Hematopoietic multipotent progenitor cell treated with erythropoietin and hydrocortisone succinate and interleukin-3 and kit ligand, for 4 days (in vitro differentiated cells): ENCODE measurements at regions not wholly inside any gene's neighbourhood (a gene's known extent, or its start where the extent isn't known, plus 50 kb on each side); places are given as distances from the start of the nearest gene placed in this dataset.
A peak's percentile ranks its signal among the peaks of the same experiment; 100 is the strongest.

ENCODE experiments used
- DNase-seq: peaks from one replicate; pipeline ENCODE4 v3.0.0-alpha.2; 2015

DNA sequence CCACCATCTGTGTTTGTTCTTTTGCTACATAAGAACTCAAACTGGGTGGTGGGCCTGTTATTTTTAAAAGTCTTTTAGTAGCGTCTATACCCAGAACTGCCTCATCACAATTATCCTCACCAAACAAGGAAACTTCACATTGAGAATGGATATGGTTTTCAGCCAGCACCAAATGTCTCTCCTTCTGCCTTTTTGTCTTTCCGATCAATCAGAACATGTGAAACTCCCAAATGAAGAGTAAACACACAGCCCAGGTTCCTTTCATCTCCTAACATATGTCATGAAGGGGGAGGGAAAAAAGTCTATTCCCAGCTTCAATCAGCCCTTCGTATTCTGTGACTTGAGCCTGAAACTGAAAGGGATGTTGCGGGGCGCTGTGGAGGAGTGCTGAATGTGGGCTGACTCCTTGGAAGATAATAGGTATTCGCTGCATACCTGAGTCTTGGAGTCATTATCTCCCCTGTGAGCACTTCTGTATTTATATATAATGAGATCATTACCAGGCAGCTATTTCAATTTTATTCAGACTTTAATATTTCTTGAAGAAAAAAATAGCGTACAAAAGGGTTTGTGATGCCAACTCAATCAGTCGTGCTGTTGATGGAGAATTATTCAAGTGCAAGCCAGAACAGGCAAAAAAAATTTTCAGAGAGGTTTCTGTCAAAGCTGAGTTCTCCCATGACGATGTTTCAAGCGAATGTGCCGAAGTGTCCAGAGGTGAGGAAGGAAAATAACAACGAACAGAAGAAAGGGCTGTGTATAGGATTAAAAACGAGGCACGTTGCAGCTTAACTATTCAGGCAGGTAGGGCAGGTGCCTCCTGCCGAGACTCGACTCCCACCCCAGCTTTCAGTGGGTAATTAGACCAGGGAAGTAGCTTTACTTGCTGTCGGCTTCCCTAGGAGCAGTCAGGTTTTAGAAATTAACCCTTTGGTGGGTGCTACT lies 163.9 kb upstream of the NOCT start:
- no peak for DNase-seq

DNA sequence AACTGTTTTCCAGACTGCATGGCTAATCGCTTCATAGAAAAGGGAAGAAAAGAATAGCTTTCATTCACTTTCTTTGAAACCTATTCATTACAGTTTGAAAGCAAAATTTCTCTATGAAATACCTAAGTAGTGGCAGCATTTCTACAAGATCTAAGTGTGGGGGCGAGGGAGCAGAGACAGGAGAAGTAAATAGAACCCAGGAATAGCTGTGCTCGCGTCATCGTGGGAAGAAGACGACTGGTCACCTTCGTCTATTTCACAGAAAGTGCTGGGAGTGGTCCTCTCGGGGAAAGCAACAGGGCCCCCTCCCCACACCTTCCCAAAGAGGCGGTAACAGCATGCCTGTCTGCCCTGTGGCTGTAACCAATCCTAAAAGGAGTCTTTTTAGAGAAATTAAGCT lies 169.9 kb upstream of the NOCT start:
- no peak for DNase-seq

DNA sequence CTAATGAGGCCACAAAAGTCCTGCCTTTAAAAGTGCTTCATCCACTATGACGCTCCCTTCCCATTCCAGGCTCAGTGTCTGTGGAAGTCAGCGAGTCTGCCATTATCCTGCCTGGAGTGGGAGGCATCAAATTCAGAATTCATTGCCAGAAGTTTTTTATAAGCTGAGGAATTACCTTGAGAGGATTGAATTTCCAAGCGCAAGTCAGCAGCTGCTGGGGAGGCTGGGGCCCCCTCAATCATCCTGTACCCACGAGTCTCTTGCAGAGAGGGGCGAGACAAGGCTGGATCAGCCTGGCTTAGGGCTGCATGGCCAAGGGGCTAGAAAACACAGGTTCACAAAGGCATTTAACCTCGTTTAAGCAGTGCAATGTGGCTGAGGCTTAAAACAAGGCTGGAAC lies 170.5 kb upstream of the NOCT start:
- DNase-seq, result no peak

DNA sequence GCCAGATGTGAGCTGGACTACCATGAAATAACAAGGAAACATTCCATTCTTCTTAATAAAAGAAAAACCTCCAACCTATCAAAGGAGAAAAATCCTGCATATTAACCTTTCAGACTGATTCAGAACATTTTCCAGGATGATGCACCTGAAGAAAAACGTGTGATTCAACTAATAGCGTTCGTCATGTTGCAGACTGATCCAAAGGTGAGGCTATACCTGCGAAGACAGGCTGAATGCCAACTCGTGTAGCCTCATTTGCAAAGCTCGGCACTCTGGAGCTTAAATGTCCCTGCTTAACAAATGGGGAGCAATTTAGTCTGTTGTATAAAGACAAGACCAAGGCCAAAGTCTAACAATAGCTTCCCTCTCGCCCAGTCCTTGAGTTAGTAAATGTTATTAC lies 172.0 kb upstream of the NOCT start:
- DNase-seq, result no peak

DNA sequence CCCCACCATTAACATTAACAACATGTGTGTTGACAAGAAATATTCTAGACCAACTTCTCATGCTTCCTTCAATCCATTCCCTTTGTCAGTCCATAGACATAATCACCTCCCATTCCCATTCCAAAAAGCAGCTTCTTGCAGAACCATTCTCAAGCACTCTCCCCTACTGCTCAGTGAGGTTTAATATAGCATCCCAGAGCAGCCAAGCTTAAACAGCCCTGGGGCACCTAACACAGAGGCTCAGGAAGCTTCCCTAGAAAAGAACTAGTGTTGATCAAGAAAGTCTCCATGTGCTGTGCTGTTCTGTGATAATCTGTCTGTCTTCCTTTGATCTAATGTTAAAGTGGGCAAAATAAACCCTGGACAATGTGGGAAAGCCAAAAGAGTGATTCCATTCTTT lies 174.2 kb upstream of the NOCT start:
- DNase-seq, result no peak

DNA sequence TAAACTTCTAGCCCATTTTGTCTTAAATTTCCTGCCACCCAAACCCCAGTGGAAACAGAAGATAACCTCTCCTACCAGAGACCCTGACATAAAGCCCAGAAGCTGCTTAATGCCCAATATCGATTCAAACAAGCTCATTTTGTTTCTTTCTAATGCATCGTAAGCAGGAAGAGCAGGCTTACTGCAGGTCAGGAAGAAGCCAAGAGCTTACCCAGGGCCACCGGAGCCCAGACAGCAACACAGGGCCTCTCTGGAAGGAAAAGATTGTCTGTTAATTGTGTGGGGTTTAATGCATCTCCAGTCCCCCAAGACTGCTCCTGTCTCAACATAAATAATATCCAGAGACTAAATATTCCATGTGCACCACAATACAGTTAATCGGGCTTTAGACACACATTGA lies 177.3 kb upstream of the NOCT start:
- no peak for DNase-seq

DNA sequence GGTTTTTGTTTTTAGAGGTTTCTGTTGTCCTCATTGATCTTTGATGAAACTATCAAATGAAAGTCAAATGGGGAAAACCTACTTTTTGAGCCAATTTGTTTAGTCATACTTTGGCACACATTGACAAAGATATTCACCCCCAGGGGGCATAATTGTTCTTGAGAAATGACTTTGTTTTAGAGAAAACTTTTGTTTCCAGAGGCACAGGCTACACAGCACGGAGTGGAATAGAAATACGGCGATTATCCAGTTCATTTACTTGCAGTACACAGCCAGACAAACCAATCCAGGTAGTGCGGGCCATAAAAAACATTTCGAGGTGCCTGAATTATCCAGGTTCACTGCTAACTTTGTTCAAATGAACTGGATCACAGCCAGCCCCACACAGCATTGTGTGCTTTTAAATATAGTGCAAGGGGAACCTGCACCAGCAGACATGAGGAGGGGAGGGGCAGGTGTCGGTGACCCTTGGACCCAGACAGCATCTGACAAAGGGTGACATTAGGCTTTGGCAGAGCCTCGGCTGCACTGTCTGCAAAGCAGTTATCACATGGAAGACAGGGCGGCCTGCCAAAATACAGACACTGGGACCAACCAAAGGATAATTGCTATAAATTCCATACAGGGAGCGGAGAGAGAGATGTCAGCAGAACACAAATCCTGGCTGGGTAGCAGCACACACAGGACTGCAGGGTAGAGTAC lies 179.6 kb upstream of the NOCT start:
- DNase-seq, result peak; percentile 36

DNA sequence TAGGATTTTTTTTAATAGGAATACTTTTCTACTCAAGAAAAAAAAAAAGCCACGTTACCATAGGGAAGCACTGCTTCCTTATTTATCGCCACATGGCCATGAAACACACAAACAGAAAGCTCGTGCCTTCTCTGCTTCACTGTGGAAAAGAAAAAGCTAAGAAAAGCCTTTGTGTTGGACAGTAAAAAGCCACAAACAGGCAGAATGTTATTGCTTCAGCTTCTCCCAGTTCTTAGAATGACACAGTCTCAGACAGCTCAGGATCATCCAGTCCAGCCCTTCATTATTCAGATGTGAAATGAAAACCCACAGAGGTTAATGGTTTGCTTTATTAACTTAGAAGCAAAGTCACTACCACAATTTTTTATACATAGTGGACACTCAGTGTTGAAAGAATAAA lies 181.6 kb upstream of the NOCT start:
- DNase-seq, result peak; percentile 8

DNA sequence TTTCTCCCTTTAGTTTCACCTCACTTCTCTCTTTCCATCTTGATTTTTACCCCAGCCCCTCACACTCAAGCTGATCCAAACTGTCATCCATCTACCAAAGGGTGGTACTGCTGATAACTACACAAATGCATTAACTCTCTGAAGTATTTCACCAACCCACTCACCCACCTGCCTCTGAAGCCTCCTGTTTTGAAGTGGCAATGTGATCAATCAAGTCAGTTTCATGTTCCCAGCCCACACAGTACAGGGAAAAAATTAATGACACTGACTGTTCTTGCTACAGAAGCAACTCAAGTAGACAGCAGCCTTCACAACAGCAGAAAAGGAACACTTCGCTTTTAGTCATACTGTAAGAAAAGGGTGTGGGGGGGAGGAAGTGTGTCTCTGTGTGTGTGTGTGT lies 183.0 kb upstream of the NOCT start:
- DNase-seq, result no peak

DNA sequence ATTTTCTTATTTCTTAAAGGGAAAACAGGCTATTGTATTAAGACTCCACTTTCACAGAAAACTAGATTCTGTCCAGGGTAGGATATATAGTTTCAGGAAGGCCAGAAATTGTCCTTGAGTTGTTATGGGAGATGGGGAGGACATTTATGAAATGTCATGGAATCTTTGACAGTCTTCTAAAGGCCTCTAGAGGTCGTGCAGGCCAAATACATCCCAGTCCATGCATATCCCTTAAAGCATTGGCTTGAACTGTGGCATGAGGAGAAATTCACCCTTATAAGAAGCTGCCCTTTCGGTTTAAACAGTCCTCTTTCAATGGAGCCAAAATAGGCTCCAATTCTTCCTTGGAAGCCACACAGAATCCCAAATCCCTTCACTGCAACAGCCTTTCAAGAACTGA lies 183.6 kb upstream of the NOCT start:
- DNase-seq, result no peak

DNA sequence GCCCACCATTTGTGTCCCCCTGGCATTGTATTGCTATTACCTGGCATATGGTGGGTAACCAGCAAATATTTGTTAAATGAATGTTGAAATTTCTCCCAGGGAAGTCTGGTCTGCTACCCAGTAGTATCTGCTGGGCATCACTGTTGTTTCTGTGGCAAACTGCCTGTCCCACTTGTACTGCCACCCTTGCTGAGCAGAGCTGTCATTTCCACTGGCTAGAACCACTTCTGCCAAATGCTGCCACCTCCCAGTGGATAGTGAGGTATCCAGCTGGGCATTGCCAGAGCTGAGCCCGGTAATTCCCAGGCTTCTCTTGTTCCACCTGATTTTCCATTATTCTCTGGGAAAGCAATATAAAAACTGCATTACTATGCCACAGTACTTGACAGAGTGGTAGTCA lies 186.7 kb upstream of the NOCT start:
- DNase-seq, result no peak

DNA sequence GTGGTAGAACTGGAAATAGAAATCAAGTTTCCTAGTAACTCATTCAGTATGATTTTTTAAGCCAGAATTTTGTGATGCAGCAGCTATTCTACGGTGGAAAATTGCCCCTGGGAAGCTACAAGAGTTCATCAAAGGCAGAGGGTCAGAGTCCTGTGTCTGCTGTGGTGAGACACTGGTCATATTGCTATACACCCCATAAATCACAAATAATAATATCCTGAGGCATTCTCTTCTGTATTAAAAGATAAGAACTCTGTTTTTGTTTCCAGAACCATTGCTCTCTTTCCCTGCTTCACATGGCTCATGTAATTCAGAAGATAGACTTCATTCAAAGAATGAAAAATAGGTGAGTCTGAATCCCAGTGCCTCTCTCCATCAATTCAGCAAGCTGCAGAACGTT lies 188.8 kb upstream of the NOCT start:
- DNase-seq, result no peak

DNA sequence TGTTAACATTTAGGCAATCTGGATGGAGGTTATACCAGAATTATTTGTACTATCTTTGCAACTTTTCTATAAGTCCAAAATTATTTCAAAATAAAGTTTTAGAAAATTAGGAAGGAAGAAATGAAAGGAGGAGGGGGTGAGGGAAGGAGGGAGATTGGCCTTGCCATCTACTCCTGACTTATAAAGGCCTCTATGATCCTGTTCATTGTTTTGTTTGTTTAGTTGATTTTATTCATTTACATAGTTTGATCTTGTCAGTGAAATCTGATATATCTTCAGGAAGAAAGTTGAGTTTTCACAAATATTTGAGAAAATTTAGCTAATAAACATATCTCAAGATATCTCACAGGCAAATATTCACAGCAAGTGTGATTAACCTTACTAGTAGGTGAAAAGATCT lies 189.3 kb upstream of the NOCT start:
- no peak for DNase-seq

DNA sequence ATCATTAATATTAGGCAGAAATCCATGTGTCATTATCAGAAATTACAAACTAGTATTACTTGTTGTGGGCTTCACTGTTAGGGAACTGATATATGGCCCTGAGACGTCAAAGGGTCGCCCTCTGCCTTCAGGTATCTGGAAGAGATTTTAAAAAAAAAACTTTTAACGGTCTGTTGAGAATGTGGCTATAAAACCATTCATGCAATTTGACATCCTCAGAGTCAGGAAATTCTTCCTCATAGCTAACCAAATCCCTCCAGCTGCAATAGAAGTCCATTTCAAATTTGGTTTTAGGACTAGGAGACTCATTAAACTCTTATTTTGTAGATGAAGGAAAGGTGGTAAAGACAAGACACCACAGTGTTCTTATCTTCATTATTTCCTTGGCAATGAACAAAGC lies 194.2 kb upstream of the NOCT start:
- no peak for DNase-seq

DNA sequence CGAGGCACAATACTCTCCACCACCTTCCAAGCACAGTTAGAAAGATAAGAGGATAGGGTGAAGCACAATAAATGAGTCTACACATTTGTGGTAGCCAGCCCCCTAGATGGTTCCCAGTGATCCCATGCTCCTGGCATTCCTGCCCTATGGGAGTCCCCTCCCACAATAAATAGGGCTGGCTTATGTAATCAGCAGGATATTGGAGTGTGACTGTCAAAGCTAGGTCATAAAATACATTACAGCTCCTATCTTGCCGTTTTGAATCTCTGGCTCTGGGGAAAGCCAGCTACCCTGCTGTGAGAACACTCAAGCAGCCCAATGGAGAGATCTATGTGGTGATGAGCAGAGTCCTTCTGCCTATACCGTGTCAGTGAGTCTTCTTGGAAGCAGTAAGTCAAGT lies 198.7 kb upstream of the NOCT start:
- DNase-seq, result no peak

DNA sequence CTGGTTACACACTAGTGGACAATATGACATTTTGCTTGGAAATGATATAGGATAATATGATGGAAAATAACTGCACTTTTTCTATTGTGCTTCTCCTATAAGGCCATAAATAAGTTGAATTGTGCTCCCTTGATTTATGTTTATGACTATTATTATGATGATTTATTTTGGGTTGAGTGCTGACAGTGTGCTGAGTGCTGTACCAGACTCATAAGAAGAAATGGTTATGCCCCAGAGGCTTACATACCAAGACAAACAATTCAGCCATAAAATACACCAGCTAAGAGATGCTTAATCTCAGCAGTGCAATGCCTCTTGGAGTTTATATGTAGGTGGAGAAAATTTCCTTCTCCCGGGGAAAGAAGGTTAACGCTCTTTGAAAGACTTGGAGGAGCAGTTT lies 199.8 kb upstream of the NOCT start:
- DNase-seq, result no peak

DNA sequence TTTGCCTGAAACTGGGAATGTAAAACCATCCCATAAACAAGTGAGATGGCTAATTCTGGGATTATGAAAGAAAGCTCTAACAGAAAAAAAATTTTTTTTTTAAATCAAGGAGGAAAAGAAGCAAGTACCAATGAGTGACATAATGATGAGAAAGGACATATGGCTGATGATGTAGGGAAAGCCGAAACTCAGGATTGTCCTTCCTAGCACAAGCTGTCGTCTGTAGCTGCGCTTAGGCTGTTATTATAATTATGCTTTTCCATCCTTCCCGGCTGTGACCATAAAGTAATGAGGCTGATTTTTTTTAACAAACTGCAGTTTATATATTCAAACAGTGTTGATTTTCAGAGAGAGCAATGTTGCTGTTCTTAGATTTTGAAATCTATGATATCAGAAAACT lies 209.8 kb upstream of the NOCT start:
- no peak for DNase-seq

DNA sequence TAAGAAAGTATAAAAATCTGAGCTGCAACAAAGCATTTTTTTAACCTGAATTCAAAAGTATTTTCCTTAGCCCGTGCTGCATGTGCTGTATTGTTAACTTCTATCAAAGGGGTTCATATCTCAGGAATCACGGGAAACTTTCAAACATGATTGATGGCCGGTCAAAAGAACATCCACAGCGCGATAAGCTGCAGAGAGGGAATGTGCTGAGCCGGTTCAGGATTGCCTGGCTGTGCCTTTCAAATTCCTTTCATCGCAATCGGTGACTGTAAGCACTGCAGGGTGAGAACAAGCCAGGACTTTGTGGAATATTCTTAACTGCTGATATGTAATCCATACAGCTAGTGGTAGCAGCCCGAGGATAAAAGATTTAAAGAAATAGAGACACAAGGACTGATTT lies 210.9 kb upstream of the NOCT start:
- DNase-seq, result no peak

DNA sequence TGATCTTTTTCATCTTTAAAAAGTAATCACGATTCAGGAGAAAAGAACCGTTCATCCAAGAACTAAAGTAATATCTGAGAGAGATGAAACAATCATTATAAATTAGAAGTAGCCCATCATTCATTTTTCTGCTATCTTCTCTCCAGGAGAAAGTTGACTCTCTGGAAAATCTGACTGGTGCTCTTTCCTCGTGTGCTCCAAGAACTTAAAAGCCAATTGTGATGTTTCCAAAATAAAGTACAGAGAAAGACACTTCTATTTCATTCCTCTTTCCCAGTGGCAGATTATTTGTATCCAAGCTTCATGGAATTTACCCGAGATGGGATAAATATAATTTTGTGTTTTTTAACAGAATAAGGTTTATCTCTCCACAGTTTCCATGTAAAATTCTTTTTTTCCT lies 212.5 kb upstream of the NOCT start:
- no peak for DNase-seq

DNA sequence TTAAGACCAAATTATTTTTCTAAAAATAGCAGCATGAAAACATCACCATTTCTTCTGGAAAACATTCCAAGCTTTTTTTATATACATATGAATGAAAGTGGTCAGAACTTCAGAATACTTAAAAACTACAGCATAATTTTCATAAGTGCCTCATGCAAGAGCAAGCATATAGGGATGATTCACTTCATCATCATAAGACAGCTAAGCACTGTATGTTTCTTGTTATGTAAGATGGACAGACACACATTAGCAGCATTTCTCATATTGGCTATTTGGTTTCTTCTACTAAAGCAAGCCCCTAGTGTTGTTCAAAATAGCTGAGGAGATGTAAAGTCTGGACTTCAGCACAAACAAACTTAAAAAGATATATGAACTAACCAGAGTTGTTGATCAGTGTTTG lies 213.1 kb upstream of the NOCT start:
- DNase-seq, result no peak

DNA sequence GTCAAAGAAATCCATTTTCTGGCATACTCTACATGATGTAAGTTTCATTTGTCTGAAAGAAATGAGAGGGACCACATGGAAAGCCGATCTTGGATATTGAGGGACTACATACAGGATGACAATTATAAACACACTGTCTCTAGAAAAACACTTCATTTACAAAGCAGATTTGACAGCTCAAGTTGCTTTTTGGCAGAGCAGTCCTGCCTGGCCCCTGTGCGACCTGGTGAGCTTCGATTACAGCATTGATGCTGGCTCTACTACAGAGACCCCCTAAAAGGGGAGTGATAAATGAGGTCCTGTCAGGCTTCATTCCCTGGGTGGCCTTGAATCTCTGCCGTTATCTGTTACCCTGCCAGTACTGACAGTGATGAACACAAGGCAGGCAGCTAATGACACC lies 215.2 kb upstream of the NOCT start:
- DNase-seq, result no peak

DNA sequence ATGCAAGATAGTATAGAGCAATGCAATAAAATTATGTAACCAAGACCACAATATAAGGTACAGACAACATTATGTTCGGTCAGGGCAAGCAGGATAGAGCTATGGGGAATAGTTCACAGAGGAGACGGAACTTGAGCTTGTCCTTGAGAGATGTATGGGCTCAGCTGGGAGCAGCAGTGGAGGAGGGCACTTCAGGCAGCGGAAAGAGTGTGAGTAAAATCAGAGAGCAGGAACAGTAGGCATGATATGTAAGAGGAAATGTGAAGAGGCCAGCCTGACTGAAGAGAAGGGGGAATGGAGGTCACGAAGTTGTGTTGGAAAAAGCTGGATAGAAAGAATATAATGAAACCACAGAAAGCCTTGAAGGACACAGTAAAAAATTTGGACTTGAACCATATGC lies 217.2 kb upstream of the NOCT start:
- DNase-seq, result no peak

DNA sequence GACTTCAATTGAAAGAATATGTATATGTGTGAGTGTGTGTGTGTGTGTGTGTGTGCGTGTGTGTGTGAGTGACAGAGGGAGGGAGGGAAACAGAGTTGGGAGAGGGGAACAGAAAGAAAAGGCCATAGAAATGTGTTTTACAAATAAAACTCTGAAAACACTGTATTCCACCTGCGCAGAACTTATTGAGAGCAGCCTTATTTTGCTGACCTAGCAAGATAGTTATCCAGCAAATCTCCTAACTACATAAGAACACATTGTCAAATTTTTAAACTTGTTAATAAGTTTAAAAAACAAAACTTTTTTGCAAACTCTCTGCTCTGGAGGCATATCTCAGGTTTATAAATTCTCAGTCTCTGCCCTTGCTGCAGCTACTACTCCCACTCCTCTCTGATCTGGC lies 217.9 kb upstream of the NOCT start:
- DNase-seq, result no peak

DNA sequence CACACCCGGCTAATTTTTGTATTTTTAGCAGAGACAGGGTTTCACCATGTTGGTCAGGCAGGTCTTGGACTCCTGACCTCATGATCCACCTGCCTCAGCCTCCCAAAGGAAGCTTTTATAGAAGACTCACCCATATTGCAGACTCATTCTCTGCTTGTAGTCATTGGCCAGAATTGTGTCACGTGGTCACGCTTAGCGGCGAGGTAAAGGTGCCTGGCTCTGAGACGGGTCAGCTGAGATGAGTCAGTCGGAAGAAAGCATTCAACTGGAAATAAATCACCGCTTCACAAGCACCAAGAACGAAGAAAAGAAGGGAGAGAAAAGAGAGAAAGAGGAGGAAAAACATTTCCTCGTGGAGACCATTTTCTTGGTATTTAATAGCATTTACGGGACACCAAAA lies 218.8 kb upstream of the NOCT start:
- DNase-seq, result no peak
